NCI-H345 treated with DMSO at 0.1 percent for 48 hours (cell line): ENCODE measurements at regions not wholly inside any gene's neighbourhood (a gene's known extent, or its start where the extent isn't known, plus 50 kb on each side); places are given as distances from the start of the nearest gene placed in this dataset.
"Not testable (repeated sequence)": the region's sequence is repeated elsewhere in the genome, so short reads cannot be mapped to it uniquely, and the experiment has no call there.

Experiments used
- DNase-seq: peaks from one replicate; lab custom pipeline; 2025; ENCODE audit not compliant: unreplicated experiment; lab: John Stamatoyannopoulos, UW

DNA sequence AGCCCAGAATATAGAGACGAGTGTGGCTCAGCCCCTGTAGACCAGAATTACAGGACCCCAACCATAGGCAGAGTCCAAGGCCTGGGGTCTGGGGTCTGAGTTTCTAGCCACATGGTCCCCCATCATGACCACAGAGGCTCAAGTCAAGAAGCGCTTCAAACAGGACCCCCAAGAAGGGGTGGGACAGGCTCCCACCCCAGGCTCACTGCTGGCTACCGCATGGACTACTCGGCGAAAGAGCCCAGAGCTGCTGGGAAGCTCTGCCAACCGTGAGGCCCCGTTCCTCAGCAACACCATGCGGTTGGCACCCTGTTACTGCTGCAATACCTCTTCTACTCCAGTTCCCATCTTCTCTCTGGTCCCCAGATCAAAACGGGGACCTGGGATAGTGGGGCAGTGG, 254.8 kb downstream of the TEX29 start:
- no peak for DNase-seq

- no peak for DNase-seq
Measured at GRCh38 chr13:111575719-111576118, 255.3 kb downstream of the TEX29 start.

DNA sequence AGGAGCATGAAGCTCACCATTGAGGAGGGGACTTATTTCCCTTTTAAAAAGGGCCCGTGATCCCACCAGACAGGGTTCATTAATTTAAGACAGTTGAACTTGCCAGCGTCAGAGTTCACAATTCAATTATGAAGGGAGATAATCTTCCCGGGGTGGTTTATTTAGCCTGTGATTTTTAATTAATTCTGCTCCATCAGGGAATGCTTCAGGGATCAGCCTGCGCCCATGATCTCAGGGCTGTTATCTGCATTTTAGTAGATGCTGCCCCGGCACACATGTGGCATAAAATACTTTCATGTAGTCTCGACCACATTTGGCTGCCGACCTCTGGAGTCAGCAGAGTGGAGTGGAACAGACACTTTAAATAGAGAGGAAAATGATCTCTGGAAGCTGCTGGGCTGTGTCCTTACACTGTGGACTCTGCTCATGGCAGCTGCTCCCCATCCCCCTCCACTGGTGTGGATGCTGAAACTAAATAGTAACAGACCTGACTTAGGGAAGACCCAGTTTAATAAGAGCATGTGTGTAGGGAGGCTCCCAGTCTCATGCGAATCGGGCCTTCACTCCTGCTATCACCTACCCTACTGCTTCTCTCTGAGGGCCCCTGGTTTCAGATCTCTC, 256.9 kb downstream of the TEX29 start:
- DNase-seq, result no peak

DNA sequence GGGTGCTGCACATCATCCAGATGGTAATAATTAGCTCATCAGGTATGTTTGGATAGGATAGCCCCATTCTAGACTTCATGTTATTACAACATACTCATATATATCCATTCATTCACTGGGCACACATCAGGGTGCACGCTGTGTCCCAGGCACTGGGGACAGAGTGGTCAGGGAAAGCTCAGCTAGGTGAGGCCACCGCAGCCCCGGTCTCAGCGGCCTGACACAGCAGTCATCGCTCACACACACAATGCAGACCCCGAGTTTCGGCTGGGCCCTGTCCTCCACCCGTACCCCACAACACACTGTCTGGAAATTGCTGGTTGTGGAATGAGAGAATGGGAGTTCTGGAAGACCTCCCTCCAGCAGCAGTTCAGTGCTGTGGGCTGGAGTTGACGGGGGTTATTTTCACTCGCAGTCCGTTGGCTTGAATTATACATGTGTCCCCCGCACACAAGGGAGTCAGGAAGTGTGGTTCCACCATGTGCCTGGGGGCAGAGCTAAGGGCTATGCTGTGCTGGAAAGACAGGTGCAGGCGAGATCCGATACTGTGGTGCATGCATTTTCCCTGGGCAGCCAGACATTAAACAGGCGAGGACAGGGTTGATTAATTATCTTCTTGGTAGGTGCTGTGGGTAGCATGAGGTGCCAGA, 257.6 kb downstream of the TEX29 start:
- DNase-seq, result peak; percentile 27

DNA sequence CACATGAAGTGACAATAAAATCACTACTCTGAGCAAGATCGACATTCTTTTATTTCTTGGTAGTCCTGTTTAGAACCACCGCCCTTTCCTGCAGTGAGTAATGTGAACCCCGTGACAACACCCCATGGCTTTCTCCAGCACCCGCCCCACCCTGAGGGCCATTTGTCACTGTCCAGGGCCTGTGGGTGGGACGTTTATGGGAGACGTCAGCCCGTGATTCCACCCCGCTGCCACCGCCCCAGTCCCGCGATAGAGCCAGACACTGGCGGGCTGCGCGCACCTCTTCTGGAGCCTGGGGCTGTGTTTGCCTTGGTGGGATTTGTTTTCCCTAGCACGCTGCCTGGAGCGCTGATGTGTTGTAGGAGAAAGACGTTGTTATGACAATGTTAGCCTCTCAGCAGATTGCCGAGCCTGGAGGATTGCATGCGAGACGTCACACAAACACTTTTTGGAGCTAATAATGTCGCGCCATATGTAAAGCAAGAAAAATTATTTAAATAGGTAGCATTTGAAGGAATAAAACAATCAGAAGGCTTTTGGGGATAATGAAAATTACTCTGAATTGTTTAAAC, 263.7 kb downstream of the TEX29 start:
- no peak for DNase-seq

GRCh38 chr13:111584870-111585269, 264.4 kb downstream of the TEX29 start:
- DNase-seq, result no peak

- DNase-seq, result no peak
Measured at GRCh38 chr13:111586291-111586690, 265.8 kb downstream of the TEX29 start.

DNA sequence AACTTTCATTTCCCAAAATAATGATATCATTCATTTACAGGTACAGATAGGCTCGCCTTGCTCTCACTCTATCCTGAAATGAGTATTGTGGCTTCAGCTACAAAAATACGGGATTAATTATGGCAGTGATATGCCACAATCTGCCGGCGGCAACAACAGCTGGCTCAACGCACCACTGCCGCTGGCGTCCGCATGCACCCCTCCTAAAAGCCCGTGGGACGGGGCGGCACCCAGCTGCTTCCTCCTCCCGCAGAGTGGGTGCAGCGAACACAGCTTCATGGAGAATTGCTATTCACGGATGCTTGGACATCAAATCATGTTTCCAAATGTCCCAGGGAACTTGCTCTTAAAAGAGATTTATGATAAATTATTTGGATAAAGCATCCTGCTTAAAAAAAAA, 266.8 kb downstream of the TEX29 start:
- no peak for DNase-seq

DNA sequence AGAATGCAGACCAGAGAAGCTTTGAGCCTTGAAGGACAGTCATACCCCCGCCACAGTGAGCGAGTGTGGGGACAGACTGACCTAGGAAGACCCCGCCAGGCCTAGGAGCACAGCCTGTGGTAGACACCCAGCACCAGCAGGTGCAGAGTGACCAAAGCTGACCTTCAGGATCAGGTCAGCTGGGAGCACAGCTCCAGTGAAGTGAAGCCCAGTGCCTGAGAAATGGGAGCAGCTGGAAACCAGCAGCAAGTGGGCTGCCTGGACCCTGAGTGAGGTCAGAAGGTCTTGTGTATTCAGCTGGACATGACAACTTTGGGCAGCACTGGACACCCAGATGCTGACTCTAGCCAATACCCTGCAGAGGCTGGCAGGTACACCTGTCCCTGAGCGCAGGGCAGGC, 268.9 kb downstream of the TEX29 start:
- DNase-seq, result no peak

- DNase-seq, result no peak
Measured at GRCh38 chr13:111589992-111590391, 269.6 kb downstream of the TEX29 start.

DNA sequence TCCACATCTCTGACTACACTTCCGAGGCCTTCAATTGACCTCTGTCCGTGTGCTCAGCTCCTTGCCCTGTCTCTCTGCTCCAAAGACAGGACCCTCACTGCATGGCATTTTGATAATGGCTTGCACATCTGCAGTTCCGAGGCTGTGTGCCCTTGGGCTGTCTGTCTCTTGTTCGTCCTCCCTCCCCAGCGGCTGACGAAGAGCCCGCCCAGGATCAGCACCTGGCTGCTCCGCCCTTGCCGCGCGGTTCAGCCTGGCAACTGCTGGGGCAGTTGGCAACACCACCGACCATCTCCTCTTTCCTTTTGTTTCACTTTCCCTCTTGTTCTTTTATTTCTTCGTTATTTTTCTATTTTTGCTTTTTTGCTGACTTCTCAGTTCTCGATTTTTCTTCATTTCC, 270.4 kb downstream of the TEX29 start:
- no peak for DNase-seq

DNA sequence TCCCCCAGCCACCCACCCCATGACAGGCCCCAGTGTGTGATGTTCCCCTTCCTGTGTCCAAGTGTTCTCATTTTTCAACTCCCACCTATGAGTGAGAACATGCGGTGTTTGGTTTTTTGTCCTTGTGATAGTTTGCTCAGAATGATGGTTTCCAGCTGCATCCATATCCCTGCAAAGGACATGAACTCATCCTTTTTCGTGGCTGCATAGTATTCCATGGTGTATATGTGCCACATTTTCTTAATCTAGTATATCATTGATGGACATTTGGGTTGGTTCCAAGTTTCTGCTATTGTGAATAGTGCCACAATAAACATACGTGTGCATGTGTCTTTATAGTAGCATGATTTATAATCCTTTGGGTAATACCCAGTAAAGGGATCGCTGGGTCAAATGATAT, 273.0 kb downstream of the TEX29 start:
- DNase-seq, result not testable (repeated sequence)

DNA sequence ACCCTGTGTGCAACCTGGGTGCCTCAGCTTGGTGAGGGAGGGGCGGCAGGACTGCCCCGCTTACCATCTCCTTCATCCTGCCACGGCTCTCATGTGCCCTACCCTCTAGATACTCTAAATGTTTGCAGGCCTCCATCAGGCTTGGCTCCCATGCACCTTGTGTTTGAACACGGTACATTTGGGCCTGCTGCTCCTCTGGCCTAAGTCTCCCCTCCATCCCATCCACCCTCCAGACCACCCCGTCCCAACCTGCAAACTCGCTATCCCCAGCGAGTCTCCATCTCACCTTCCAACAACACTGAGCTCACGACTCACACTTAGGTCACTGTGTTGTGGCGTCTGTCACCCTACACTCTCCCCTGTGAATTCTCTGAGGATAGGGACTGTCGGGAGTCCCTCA, 274.2 kb downstream of the TEX29 start:
- DNase-seq, result no peak

GRCh38 chr13:111595276-111595675, 274.8 kb downstream of the TEX29 start:
- DNase-seq, result no peak

DNA sequence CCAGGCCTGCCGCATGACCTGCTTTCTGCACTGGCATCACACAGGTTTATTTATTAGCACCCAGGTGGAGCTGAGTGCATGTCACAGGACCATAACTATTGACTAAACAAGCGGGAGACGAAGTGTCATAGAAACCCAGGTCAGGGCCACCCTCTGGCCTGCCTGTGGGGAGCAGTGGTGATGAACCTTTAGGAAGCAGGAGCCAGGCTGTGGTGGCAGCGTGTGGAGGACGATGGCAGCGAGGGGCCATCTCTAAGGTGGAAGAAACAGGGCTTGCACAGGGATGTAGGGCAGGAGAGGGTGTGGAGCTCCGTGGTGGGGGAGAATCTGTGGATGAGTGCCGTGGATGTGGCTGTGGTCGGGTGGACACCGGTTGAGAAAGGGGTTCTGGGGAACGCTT, 275.3 kb downstream of the TEX29 start:
- no peak for DNase-seq

DNA sequence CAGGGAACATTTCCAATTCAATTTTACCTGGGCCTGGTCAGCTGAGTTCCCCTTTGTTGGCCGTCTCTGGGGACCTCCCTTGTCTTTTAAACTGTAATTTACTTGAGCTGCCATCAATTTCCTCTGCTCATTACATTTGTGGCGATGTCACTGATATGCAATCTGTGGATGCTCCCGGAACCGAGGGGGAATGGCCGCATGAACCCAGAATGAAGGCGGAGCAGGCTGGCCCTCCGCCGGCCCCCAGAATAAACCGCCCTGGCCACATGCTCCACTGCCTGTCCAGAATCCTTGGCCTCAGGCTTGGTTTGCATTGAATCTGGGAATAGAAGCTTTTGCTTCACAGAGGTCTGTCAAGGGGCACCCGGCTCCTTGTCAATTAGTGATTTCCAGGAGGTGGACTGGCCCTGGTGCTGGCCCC, 276.8 kb downstream of the TEX29 start:
- no peak for DNase-seq

DNA sequence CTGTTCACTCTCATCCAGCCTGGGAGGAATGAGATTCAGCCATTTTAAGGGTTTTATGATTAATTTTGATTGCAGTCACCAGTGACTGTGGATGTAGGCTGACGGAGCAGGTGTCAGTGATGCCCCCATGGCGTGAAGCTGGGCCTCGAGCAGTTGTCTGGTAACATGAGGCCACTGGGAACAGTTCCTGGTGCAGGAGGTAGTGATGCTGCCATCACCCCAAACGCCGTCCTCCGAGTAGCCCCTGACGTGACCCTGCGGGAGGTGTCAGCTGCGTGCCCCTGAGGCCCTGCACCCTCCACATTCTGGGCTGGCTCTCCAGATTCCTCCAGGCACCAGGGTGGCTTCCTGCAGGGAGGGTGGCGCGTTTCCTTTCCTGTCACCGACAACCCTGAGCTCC, 277.2 kb downstream of the TEX29 start:
- DNase-seq, result no peak

GRCh38 chr13:111598747-111599146, 278.3 kb downstream of the TEX29 start:
- DNase-seq, result no peak

GRCh38 chr13:111599791-111600190, 279.3 kb downstream of the TEX29 start:
- no peak for DNase-seq

- no peak for DNase-seq
Measured at GRCh38 chr13:111602874-111603273, 282.4 kb downstream of the TEX29 start.

GRCh38 chr13:111604097-111604496, 283.7 kb downstream of the TEX29 start:
- DNase-seq, result no peak

DNA sequence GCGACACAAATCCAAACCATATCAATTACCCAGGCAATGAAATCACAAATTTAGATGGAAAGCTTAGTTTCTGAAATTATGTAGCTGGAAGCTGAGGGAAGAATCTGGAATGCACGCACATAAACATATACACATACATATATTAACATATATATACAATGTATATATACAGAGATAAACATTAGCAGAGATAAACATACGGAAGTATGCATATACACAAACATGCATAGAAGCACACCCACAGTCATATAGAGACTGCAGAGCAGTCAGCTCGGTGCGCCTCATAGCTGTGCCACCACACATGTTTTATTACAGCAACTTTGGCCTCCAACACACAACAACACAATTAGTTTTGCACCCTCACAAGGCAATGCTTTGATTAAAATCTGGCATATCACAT, 288.1 kb downstream of the TEX29 start:
- no peak for DNase-seq

GRCh38 chr13:111609631-111610030, 289.2 kb downstream of the TEX29 start:
- DNase-seq, result no peak
